Neural cell (in vitro differentiated cells): ENCODE measurements at regions not wholly inside any gene's neighbourhood (a gene's known extent, or its start where the extent isn't known, plus 50 kb on each side); places are given as distances from the start of the nearest gene placed in this dataset.

ENCODE experiments used
- H2AFZ ChIP-seq: fragments of 200-600, 300-800 bp; sonication (generic), shearing (Covaris generic); 2 replicates; pipeline ENCODE4 v1.6.0; 2014; ENCODE audit warnings: low read depth, mild to moderate bottlenecking, antibody characterized with exemption, low read length, moderate library complexity
- H3F3A ChIP-seq: fragments of 200-600 bp; shearing (Covaris generic); 2 replicates; pipeline ENCODE4 v1.6.1; 2016; ENCODE audit warnings: mild to moderate bottlenecking, moderate library complexity, mixed read lengths, antibody characterized with exemption, low read length; ENCODE audit not compliant: insufficient read depth, poor library complexity, severe bottlenecking
- H3K27ac ChIP-seq: fragments of 200-600, 300-800 bp; sonication (generic), shearing (Covaris generic); 2 replicates; pipeline ENCODE4 v1.5.1; 2014; ENCODE audit warnings: mild to moderate bottlenecking, low read length, moderate library complexity
- H3K27me3 ChIP-seq: fragments of 300-800, 200-600 bp; sonication (generic), shearing (Covaris generic); 2 replicates; pipeline ENCODE4 v1.6.0; 2014; ENCODE audit warnings: mild to moderate bottlenecking, low read depth, low read length, moderate library complexity; ENCODE audit not compliant: insufficient read depth
- H3K36me3 ChIP-seq: fragments of 300-800, 200-600 bp; sonication (generic), shearing (Covaris generic); 2 replicates; pipeline ENCODE4 v1.5.1; 2014; ENCODE audit warnings: mild to moderate bottlenecking, antibody characterized with exemption, low read length, moderate library complexity; ENCODE audit not compliant: insufficient read depth
- H3K4me2 ChIP-seq: fragments of 300-800, 200-600 bp; sonication (generic), shearing (Covaris generic); 2 replicates; pipeline ENCODE4 v1.6.0; 2014; ENCODE audit warnings: mild to moderate bottlenecking, low read length
- H3K4me3 ChIP-seq: fragments of 300-800, 200-600 bp; sonication (generic), shearing (Covaris generic); 2 replicates; pipeline ENCODE4 v1.5.1; 2014; ENCODE audit warnings: mild to moderate bottlenecking, low read length, moderate library complexity
- H3K79me2 ChIP-seq: fragments of 200-600 bp; shearing (Covaris generic); replicated peaks from 2 replicates; pipeline ENCODE4 v1.6.0; 2014; ENCODE audit warnings: mild to moderate bottlenecking, low read length, moderate library complexity; ENCODE audit not compliant: insufficient read depth
- H3K9ac ChIP-seq: fragments of 300-800, 200-600 bp; sonication (generic), shearing (Covaris generic); 2 replicates; pipeline ENCODE4 v1.6.1; 2016; ENCODE audit warnings: mild to moderate bottlenecking, low read length, mixed read lengths
- H3K9me2 ChIP-seq: fragments of 200-600 bp; shearing (Covaris generic); 2 replicates; pipeline ENCODE4 v1.6.1; 2016; ENCODE audit warnings: mild to moderate bottlenecking, low read length, mixed read lengths; ENCODE audit not compliant: insufficient read depth
- H3K9me3 ChIP-seq: fragments of 200-600, 300-800 bp; sonication (generic), shearing (Covaris generic); 2 replicates; pipeline ENCODE4 v1.6.1; 2016; ENCODE audit warnings: mild to moderate bottlenecking, mixed run types, low read length, moderate library complexity, mixed read lengths
- H4K20me1 ChIP-seq: fragments of 200-600 bp; shearing (Covaris generic); 2 replicates; pipeline ENCODE4 v1.6.1; 2016; ENCODE audit warnings: mild to moderate bottlenecking, mixed run types; ENCODE audit not compliant: insufficient read depth
- EP300 ChIP-seq: fragments of 450-650 bp; conservative IDR thresholded peaks from 2 replicates; pipeline ENCODE4 v1.6.1; 2014; ENCODE audit warnings: antibody characterized with exemption, mild to moderate bottlenecking, moderate library complexity; ENCODE audit not compliant: poor library complexity, severe bottlenecking
- EZH2 ChIP-seq: fragments of 200-600, 300-800 bp; shearing (Covaris generic), sonication (generic); IDR thresholded peaks from 2 replicates; pipeline ENCODE4 v1.6.1; 2014; ENCODE audit warnings: antibody characterized with exemption, low read length, borderline replicate concordance, mild to moderate bottlenecking; ENCODE audit not compliant: insufficient read depth, poor library complexity, severe bottlenecking
- MXI1 ChIP-seq: fragments of 450-650 bp; conservative IDR thresholded peaks from 2 replicates; pipeline ENCODE4 v1.6.1; 2014; ENCODE audit warnings: antibody characterized with exemption, mild to moderate bottlenecking; ENCODE audit not compliant: poor library complexity, severe bottlenecking
- POLR2AphosphoS5 ChIP-seq: IDR thresholded peaks from 2 replicates; pipeline ENCODE4 v1.6.1; 2012
- RAD21 ChIP-seq: fragments of 450-650 bp; conservative IDR thresholded peaks from 2 replicates; pipeline ENCODE4 v1.6.1; 2014; ENCODE audit warnings: antibody characterized with exemption, mild to moderate bottlenecking, moderate library complexity
- SMC3 ChIP-seq: fragments of 450-650 bp; conservative IDR thresholded peaks from 2 replicates; pipeline ENCODE4 v1.6.1; 2014; ENCODE audit warnings: antibody characterized with exemption, mild to moderate bottlenecking, moderate library complexity; ENCODE audit not compliant: poor library complexity
- TAF1 ChIP-seq: IDR thresholded peaks from 2 replicates; pipeline ENCODE4 v1.6.1; 2012; ENCODE audit warnings: low read depth
- TF ChIP-seq, protein P1 (sequence below): fragments of 450-650 bp; IDR thresholded peaks from 2 replicates; pipeline ENCODE4 v1.5.1; 2014; ENCODE audit warnings: antibody characterized with exemption, mild to moderate bottlenecking, moderate library complexity; ENCODE audit not compliant: poor library complexity, severe bottlenecking
- TF ChIP-seq, protein P2 (sequence below): IDR thresholded peaks from 2 replicates; pipeline ENCODE4 v1.6.1; 2012; ENCODE audit warnings: borderline replicate concordance

DNA sequence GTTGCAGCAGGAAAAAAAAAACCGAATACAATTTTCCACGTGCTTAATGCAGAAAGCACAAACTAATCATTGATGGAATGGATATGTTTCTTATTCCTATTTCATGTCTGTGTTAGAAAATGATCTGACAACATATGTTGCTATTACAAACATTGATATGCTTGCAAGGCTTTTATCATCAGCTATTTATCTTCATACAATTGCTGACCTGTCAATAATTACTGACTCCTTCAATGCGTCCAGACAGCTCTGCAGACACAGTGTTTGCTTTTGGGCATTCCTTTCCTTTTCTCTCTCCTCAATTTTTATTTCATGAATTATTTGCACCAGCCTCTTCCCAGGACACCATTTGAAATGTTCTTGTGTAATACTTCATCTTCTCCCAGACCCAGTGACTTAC, 246.2 kb downstream of the SEC23IP start:
- Histone ChIP-seq H4K20me1 (no peaks in the 10 kb centered on the region), H3K4me2 (no peak overlapping the region), H2AFZ (no peak overlapping the region), H3K9me3 (no peaks in the 10 kb centered on the region), H3K79me2 (no peaks in the 10 kb centered on the region), H3K9me2 (no peaks in the 10 kb centered on the region), H3F3A (no peaks in the 10 kb centered on the region), H3K9ac (no peak overlapping the region), H3K4me3 (no peak overlapping the region), H3K27ac (no peak overlapping the region), H3K36me3 (no peaks in the 10 kb centered on the region), H3K27me3 (no peaks in the 10 kb centered on the region)
- no peak for TF ChIP-seq TAF1
- TF ChIP-seq MXI1: no peak
- TF ChIP-seq EP300: no peak
- TF ChIP-seq, protein P1, sequence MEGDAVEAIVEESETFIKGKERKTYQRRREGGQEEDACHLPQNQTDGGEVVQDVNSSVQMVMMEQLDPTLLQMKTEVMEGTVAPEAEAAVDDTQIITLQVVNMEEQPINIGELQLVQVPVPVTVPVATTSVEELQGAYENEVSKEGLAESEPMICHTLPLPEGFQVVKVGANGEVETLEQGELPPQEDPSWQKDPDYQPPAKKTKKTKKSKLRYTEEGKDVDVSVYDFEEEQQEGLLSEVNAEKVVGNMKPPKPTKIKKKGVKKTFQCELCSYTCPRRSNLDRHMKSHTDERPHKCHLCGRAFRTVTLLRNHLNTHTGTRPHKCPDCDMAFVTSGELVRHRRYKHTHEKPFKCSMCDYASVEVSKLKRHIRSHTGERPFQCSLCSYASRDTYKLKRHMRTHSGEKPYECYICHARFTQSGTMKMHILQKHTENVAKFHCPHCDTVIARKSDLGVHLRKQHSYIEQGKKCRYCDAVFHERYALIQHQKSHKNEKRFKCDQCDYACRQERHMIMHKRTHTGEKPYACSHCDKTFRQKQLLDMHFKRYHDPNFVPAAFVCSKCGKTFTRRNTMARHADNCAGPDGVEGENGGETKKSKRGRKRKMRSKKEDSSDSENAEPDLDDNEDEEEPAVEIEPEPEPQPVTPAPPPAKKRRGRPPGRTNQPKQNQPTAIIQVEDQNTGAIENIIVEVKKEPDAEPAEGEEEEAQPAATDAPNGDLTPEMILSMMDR: no peak
- TF ChIP-seq EZH2: no peak
- no peak for TF ChIP-seq POLR2AphosphoS5
- no peak for TF ChIP-seq RAD21
- TF ChIP-seq SMC3: no peak
- TF ChIP-seq, protein P2, sequence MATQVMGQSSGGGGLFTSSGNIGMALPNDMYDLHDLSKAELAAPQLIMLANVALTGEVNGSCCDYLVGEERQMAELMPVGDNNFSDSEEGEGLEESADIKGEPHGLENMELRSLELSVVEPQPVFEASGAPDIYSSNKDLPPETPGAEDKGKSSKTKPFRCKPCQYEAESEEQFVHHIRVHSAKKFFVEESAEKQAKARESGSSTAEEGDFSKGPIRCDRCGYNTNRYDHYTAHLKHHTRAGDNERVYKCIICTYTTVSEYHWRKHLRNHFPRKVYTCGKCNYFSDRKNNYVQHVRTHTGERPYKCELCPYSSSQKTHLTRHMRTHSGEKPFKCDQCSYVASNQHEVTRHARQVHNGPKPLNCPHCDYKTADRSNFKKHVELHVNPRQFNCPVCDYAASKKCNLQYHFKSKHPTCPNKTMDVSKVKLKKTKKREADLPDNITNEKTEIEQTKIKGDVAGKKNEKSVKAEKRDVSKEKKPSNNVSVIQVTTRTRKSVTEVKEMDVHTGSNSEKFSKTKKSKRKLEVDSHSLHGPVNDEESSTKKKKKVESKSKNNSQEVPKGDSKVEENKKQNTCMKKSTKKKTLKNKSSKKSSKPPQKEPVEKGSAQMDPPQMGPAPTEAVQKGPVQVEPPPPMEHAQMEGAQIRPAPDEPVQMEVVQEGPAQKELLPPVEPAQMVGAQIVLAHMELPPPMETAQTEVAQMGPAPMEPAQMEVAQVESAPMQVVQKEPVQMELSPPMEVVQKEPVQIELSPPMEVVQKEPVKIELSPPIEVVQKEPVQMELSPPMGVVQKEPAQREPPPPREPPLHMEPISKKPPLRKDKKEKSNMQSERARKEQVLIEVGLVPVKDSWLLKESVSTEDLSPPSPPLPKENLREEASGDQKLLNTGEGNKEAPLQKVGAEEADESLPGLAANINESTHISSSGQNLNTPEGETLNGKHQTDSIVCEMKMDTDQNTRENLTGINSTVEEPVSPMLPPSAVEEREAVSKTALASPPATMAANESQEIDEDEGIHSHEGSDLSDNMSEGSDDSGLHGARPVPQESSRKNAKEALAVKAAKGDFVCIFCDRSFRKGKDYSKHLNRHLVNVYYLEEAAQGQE: no peak

DNA sequence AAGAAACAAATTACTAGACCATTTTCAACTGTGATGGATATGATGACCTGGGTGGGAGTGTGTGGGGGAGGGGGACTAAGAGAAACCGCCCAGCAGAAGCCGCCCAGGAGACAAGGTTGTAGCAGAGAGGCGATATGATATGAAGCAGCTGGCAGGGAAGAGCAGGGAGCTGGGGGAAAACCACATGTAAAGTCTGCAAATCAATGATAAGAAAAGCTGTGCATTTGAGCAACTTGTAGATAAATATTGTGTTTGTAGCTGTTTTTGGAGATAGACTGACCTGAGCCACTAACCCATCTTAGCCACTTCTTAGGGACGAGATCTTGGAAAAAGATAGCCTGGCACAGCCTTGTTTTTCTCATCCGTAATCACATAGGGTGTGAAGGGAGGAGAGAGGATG, 252.6 kb downstream of the SEC23IP start:
- Histone ChIP-seq H3F3A (no peaks in the 10 kb centered on the region), H3K27ac (no peak overlapping the region), H3K9me2 (no peaks in the 10 kb centered on the region), H4K20me1 (no peaks in the 10 kb centered on the region), H3K4me2 (no peak overlapping the region), H3K79me2 (no peaks in the 10 kb centered on the region), H3K36me3 (no peaks in the 10 kb centered on the region), H3K4me3 (no peak overlapping the region), H2AFZ (no peak overlapping the region), H3K9ac (no peak overlapping the region), H3K27me3 (no peaks in the 10 kb centered on the region), H3K9me3 (no peaks in the 10 kb centered on the region)
- TF ChIP-seq POLR2AphosphoS5: no peak
- TF ChIP-seq TAF1: no peak
- TF ChIP-seq RAD21: no peak

DNA sequence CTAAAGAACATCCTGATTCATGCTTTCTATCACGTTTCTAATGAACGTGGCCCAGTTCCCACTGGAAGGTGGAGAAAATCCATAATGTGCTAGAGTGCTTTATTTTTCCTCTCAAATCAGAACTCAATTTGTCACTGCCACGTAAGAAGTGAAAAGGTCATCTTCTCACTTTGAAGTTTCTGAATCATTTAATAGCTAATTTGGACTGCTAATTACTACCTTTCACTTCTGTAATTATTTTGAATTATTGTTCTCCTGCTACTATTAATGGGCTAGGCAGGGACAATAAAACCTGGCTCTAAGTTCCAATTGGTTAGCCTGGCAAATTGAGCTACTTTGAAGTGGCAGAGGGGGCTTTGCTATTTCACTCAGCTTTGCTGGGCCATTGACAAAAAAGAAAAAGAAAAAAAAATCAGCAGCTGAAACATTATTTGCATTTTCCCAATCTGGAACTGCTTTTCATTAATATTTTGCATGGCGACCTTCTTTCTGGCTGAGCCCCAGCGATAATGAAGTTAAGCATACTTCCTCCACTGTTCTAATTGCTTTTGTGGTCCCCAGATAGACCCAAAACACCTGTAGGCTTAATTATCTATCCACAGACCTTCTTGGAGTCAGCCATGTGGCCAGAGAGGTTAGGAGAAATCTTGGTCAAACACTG, 264.2 kb downstream of the SEC23IP start:
- H2AFZ ChIP-seq: no peak overlapping the region
- no peaks in the 10 kb centered on the region for H3K79me2 ChIP-seq
- H3K27ac ChIP-seq: no peak overlapping the region
- H3K4me3 ChIP-seq: no peak overlapping the region
- TF ChIP-seq TAF1 (no peak), POLR2AphosphoS5 (no peak), EZH2 (no peak), SMC3 (no peak), MXI1 (no peak), EP300 (no peak), RAD21 (no peak)
- TF ChIP-seq, protein P2: no peak
- TF ChIP-seq, protein P1: no peak
- no peaks in the 10 kb centered on the region for H4K20me1 ChIP-seq
- H3K9me3 ChIP-seq: no peaks in the 10 kb centered on the region
- no peaks in the 10 kb centered on the region for H3K36me3 ChIP-seq
- no peaks in the 10 kb centered on the region for H3K9me2 ChIP-seq
- no peaks in the 10 kb centered on the region for H3F3A ChIP-seq
- H3K9ac ChIP-seq: no peak overlapping the region
- no peak overlapping the region for H3K4me2 ChIP-seq
- no peaks in the 10 kb centered on the region for H3K27me3 ChIP-seq
